GM15510 (cell line): ENCODE measurements at regions not wholly inside any gene's neighbourhood (a gene's known extent, or its start where the extent isn't known, plus 50 kb on each side); places are given as distances from the start of the nearest gene placed in this dataset.

ENCODE experiments used
- POLR2A ChIP-seq: IDR thresholded peaks from 3 replicates; pipeline ENCODE4 v1.6.1; 2011; ENCODE audit warnings: borderline replicate concordance; ENCODE audit not compliant: insufficient read length; ENCODE audit errors: extremely low read depth

DNA sequence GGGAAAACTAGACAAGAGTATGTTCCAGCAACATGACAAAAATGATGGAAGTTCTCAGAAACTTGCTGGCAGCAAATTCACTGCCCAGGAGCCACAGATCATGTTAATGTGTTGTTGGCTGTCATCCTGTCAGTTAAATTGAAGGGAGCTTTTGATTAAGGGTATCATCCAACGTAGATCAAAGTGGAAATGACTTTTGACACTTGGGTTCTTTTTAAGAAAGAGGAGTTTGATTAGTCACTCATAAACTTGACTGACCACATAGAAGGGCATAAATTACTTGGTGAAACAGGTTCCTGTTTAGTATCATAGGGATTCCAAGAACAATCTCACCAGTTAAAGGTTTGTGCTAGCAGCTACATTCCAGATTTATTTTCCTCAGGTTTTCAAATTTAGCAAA, 288.7 kb downstream of the CSNK1G3 start:
- no peak for TF ChIP-seq POLR2A

DNA sequence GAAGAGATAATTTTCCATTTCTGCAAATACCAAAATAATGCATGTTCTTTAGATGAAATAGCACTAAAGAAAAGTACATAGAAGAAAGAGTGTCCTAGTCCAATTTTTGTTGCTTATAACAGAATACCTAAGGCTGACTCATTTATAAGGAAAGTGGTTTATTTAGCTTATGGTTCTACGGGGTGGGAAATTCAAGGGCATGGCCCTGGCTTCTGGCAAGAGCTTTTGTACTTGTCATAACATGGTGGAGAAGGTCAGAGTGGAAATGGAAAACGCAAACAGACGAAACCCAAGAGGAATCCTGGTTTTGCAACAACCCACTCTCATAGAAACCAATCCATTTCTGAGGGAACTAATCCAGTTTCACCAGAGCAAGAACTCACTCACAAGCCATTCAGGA, 283.7 kb downstream of the CSNK1G3 start:
- TF ChIP-seq POLR2A = no peak

DNA sequence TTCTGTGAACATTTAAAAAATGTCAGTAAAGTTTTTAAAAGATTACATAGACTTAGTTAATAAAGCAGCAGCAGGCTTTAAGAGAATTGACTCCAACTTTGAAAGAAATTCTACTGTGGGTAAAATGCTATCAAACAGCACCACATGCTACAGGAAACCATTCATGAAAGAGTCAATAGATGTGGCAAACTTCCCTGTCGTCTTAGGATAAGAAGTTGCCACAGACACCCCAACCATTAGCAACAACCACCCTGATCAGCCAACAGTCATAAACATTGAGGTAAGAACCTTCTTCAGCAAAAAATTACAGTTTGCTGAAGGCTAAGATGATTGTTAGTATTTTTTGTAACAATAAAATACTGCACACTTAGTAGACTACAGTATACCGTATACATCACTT, 278.2 kb downstream of the CSNK1G3 start:
- no peak for TF ChIP-seq POLR2A

DNA sequence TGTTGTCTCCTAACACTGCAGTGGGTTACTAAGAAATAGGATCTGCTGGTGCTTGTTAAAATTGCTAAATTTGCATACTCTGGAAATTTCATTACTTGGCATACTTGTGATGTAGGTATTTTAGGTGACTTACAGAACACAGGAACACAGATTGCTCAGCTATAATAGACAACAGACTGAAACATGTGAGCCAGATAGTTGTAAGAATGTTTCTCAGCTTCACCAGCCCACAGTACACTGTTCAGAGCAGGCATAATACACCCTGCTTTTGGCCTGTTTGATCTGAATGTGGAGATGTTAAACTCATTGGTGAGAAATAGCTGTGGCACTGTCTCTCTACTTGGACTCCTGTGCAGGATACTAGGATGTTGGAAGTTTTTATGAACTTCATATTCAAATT, 275.7 kb downstream of the CSNK1G3 start:
- no peak for TF ChIP-seq POLR2A

DNA sequence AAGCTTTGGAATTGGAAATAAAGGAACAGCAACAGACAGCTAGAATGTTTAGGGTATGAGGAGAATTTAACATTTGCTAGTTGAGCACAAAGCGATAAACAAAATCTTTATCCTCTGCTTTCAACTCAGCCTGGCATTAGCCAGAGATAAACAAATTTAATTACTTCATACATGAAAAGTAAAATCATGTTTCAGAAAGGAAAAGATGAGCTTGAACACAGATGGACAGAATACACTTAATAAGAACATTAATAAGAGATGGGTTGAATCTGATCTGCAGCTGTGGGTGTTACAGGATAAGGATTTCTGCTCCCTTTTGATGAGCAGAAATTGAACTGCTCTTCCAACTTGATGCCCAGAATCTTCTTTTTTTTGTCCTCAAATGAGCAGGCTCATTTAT, 275.2 kb downstream of the CSNK1G3 start:
- no peak for TF ChIP-seq POLR2A

DNA sequence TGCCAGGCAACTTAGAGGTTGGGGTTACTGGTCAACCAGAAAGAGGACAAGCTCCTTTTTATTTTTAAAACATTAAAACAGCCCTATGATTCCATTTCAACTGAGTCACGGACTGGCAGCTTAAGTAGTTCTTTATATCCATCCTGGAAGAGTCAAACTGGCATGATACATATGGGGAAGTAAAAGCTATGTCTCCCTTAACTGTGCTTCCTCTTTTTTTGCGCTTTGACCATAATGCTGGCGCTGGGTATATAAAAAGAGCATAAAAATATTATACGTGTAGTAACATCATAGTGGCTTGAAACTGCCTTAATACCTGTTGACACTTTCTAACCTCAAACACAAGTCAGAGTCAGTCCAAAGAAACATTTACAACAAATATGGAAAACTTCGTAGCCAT, 274.4 kb downstream of the CSNK1G3 start:
- TF ChIP-seq POLR2A = no peak

DNA sequence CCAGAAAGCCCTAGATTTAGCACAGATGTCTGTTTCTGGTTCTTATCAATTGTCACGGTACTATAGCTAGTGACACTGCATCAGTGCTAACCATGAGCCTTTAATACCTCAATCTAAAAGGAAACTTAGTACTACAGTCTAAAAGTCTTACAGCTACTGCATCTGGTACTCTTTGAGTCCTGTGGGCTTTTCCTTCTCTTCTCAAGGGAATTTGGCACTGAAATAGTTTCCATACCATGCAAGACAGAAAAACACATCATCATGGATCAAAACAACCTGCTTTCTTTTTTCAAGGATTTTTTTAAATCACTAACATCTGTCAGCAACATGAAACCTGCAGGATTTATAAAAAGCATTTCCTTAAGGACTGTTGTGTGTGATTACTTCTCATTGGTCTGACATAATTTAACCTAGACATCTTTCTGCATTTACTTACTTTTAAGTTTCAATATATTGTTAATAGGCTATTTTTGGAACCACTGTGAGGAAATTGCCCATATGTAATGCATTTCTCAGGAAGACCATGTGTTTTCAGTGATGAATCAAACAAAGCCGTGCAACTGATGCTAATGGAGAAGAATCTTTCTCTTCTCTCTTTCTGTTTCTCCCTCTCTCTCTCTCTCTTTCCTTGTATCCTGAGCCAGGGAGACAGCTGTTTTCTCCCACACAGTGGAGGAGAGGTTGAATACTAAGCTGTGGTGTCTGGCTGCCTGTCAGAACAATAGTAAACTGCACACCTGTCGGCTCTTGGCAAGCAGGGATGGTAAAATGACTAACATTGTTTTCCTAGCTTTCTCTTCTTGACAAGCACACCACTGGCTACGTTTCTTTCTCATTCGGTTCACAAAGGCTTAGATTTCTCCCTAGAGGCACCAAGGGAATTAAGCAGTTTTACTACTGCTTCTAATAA, 273.4 kb downstream of the CSNK1G3 start:
- TF ChIP-seq POLR2A = no peak

DNA sequence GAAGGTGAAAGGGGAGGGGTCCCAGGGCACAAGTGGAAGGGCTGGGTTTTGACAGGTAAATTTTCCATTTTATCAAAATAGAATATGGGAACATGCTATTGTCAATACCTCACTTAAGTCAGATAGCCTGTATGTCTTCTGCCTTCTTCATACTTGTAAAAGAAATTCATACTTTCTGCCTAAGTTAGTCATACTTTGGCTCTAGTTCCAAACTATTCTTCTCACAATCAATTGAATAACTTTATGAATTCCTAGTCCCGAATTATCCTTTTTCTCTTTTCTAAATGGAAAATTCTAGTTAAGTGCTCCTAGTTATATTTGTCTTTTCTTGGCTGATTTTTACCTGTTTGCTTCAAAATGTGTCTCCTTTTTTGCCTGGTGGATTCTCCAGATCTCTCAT, 271.4 kb downstream of the CSNK1G3 start:
- no peak for TF ChIP-seq POLR2A

DNA sequence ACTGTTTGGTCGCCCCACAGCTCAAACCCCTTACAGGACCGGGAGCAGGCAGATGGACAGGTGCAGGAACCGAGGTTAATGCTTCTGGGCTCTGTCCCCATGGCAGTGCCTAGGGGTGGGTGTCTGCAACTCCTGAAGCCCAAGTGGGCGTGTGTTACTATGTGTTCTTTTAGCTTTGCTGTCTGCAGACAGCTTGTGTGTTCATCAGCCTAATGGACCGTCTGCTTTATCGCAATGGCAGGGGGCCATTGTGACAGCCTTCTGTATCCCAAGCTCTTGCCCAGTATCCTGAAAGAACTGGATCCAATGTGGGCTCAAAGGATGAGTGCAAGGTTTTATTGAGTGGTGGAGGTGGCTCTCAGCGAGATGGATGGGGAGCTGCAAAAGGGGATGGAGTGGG, 266.7 kb downstream of the CSNK1G3 start:
- TF ChIP-seq POLR2A = no peak

DNA sequence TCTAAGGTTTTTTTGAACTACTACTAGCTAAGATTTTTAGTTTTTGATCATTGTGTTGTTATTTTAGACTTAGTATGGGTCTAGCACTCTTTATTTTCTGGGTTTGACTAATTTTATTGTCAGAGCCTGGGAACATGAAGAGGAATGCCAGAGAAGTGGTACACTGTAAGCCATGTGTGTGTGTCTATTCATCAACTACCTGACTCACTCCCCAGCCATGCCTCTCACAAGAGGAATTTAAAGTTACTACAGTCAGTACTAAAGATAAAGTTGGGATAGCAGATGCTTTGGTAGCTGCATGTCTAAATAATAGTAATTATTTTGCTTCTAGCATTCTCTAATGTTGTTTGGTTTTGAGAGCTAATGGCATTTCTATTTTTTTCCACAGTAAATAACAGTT, 264.8 kb downstream of the CSNK1G3 start:
- TF ChIP-seq POLR2A = no peak

DNA sequence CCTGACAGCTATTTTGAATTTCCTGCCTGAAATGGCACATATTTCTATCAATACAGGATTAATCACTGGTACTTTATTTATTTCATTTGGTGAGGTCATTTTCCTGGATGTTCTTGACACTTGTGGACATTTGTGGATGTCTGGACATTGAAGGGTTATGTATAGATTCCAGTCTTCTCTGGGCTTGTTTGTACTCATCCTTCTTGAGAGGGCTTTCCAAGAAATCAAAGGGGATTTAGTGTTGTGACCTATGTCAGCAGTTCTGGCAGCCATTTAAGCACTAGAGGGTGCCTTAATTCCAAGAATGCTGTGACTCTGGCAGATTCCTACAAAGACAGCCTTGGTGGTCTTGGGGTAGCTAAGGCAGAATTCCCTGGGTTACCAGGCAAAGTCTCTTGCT, 259.7 kb downstream of the CSNK1G3 start:
- TF ChIP-seq POLR2A = no peak

DNA sequence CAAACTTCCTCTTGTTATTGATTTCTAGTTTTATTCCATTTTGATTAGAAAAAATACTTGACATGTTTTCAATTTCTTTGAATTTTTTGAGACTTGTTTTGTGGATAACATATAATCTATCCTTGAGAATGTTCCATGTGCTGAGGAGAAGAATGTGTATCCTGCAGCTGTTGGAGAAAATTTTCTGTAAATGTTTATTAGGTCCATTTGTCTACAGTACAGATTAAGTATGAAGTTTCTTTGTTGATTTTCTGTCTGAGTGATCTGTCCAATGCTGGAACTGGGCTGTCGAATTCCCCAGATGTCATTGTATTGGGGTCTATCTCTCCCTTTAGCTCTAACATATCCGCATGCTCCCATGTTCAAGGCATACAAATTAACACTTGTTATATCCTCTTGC, 251.2 kb downstream of the CSNK1G3 start:
- no peak for TF ChIP-seq POLR2A

DNA sequence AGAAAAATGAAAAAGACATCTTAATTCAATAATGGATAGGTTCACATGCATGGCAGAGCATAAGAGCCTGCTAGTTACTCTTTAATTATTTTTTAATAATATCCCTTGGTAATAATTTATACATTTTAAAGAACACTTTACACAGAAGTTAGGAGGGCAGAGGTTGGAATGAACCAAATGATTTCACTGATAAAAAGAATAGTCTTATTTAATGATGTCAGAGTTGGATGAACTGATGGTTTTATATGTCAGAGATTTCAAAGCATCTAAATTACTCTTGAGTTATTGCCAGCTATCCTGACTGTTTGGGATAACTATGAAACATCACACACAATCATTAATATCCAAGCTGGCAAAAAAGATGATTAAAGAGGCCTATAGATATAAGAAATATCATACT, 244.8 kb downstream of the CSNK1G3 start:
- no peak for TF ChIP-seq POLR2A

DNA sequence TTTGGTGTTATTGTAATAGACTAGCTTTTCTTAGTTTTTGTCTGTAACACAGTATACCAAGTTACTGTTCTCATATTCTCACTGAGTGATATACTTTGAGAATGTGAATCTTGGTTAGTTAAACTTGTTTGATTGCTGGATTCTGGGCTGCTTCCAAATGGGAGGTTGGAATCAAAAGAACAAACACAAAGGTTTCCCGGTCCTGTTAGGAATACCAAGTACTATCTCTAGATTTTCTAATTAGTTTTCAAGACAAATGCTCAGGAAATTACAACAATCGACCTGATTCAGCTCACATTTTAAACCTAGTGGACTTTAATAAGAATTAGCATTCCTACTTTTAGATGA, 244.3 kb downstream of the CSNK1G3 start:
- no peak for TF ChIP-seq POLR2A

DNA sequence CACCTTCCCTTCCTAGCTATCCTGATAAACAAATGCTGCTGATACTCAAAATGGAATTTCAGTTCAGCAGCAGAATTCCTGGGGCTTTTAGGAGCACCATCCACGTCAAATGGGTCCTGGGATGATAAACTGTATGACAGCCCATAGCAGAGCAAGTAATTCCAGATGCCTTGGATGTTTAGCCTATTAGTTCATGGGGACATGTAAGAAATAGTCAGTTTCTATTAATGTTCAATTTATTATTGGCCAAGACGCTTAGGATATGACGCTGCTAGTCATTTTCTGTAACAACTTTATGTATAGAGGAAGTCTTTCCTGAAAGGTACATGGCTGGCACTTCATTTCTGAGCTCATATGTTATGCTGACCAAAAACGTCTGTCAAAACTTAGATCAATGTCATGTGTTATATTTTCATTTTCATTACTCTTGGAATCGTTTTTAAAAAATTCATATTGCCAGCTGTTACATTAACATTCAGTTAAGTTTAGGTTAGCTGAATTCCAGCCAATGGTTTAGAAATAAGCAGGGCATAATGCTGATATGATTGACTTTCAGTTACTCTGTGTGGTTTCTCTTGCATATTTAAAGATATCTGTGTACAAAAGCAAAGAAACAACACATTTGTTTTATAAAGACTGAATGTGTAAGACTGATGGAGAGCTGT, 243.8 kb downstream of the CSNK1G3 start:
- TF ChIP-seq POLR2A = no peak

DNA sequence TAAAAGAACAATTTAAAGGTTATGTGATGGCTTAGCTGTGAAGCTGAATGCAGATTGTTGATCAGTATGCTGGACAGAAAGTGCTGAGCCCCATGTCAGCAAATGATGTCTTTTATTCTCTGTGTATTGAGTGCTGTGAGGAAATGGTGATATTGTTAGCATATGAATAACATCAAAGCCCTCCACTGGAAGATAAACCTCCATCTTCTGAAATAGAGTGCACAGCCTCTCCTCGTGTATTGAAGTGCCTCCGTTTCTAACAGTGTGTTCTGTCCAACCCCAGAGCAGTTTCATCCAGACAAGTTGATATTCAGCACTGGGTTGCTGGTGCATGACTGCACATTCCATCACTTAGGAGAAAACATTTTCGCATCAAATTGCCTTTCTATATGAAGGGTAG, 242.9 kb downstream of the CSNK1G3 start:
- TF ChIP-seq POLR2A = no peak
